Inflammatory macrophage treated with lipopolysaccharide for 4 hours (primary cell): ENCODE measurements at regions not wholly inside any gene's neighbourhood (a gene's known extent, or its start where the extent isn't known, plus 50 kb on each side); places are given as distances from the start of the nearest gene placed in this dataset.

Experiments
- DNase-seq: peaks from one replicate; pipeline ENCODE4 v3.0.0-alpha.2; 2020

GRCh38 chr22:27406389-27406861, 395.1 kb downstream of the MN1 start:
- DNase-seq: no peak

- DNase-seq: no peak
These were observed 394.1 kb downstream of the MN1 start for GRCh38 chr22:27407369-27407985.

- DNase-seq: no peak
These were observed 393.5 kb downstream of the MN1 start for GRCh38 chr22:27408068-27408467.

GRCh38 chr22:27409299-27409698, 392.3 kb downstream of the MN1 start:
- DNase-seq: no peak

- DNase-seq: no peak
These were observed 388.6 kb downstream of the MN1 start for GRCh38 chr22:27412866-27413445.

- DNase-seq: no peak
These were observed 387.9 kb downstream of the MN1 start for GRCh38 chr22:27413702-27414101.

GRCh38 chr22:27416511-27417420, 384.8 kb downstream of the MN1 start:
- no peak for DNase-seq

- no peak for DNase-seq
These were observed 384.1 kb downstream of the MN1 start for GRCh38 chr22:27417421-27417814.

- no peak for DNase-seq
These were observed 383.3 kb downstream of the MN1 start for GRCh38 chr22:27418261-27418660.

GRCh38 chr22:27419473-27419872, 382.1 kb downstream of the MN1 start:
- no peak for DNase-seq

GRCh38 chr22:27420195-27420816, 381.2 kb downstream of the MN1 start:
- DNase-seq: no peak

- no peak for DNase-seq
These were observed 380.7 kb downstream of the MN1 start for GRCh38 chr22:27420817-27421361.

GRCh38 chr22:27422442-27422841, 379.1 kb downstream of the MN1 start:
- DNase-seq: no peak

GRCh38 chr22:27424319-27424718, 377.2 kb downstream of the MN1 start:
- no peak for DNase-seq

GRCh38 chr22:27429476-27429875, 372.1 kb downstream of the MN1 start:
- no peak for DNase-seq

GRCh38 chr22:27431081-27431480, 370.5 kb downstream of the MN1 start:
- no peak for DNase-seq

GRCh38 chr22:27431896-27432295, 369.7 kb downstream of the MN1 start:
- DNase-seq: no peak

GRCh38 chr22:27433099-27433498, 368.5 kb downstream of the MN1 start:
- DNase-seq: no peak

GRCh38 chr22:27433585-27434190, 367.9 kb downstream of the MN1 start:
- DNase-seq: no peak

- DNase-seq: no peak
These were observed 366.7 kb downstream of the MN1 start for GRCh38 chr22:27434898-27435297.

GRCh38 chr22:27435844-27436576, 365.5 kb downstream of the MN1 start:
- no peak for DNase-seq

GRCh38 chr22:27436591-27436990, 365.0 kb downstream of the MN1 start:
- no peak for DNase-seq
